NCI-H345 (cell line): ENCODE measurements at regions not wholly inside any gene's neighbourhood (a gene's known extent, or its start where the extent isn't known, plus 50 kb on each side); places are given as distances from the start of the nearest gene placed in this dataset.

Experiments used
- DNase-seq: peaks from one replicate; lab custom pipeline; 2025; lab: John Stamatoyannopoulos, UW

DNA sequence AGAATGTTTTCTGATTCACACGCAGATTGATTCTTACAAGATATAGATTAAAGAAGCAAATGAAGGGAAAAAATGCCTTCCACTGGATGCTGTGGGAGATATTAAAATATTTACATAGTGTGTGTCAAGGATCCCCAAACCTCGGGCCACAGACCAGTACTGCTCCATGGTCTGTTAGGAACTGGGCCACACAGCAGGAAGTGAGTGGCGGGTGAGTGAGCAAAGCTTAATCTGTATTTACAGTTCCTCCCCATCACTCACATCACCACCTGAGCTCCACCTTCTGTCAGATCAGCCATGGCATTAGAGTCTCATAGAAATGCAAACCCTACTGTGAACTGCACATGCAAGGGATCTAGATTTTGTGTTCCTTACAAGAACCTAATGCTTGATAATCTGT, 552.6 kb upstream of the GOLIM4 start:
- DNase-seq = no peak

DNA sequence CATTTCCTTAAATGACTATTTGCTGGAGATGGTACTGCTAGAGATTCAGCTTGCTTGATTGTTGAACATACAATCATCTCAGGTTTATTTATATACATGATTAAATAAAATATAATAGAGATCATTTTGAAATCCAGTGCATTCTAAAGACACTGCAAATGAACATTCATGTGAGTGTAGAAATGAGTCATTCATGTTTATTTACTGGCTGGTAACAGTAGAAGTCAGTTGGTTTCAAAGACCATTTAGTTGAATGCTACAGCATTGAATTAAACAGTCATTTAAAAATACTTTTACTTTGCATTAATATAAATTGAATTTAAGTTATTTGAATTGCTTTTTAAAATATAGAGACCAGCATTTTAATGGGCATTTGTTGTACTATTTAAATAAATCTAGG, 551.9 kb upstream of the GOLIM4 start:
- DNase-seq = no peak

DNA sequence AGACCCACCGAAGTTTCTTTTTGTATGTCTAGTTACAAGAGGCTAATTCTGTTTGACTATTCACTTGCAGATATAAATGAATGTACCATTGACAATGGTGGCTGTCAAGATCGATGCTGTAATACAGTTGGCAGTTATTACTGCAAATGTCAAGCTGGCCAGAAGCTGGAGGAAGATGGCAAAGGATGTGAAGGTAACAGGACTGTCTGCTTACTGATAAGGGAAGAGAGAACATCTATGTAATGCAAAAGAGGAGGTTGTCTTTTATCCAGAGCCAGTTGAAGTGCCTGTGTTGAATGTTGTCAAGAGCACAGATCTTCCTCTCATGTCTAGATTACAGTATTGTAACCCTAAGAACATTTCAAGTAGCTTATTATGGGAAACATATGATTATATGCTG, 549.5 kb upstream of the GOLIM4 start:
- no peak for DNase-seq

DNA sequence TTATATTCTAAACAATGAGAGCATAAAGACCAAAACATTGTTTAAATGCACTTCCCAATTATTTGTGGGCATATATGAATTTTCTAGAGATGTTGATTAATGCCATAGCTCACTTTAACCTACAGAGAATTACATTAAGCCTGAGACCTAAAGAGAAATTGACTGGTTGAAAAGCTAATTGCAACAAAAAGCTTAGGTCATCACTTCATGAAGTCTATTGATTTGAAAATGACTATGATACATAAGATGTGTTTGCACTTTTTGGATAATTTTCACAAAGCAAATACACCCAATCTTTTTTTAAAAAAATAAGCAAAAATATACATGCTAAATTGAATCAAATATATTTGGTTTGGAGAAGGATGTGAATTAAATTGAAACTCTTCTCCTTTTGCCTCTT, 532.8 kb upstream of the GOLIM4 start:
- DNase-seq = no peak

DNA sequence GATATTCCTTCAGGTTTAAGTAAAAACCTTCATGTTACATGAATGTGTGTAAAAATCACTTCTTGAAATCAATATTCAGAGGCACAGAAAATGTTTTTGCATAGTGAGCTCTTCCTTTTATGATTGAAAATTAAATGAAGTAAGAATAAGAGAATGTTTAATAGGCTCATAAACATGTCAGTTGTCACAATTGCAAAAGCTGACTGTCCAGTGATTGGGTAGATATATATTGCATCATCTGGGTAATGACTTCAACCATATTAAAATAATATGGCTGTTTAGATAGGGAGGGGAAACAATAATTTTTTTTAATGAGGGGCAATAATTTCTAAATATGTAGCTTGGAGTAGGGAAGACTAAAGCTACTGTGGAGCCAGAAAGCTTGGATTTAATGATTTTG, 529.8 kb upstream of the GOLIM4 start:
- no peak for DNase-seq

- DNase-seq = no peak
Measured at GRCh38 chr3:168624892-168625448, 529.2 kb upstream of the GOLIM4 start.

- no peak for DNase-seq
Measured at GRCh38 chr3:168624195-168624594, 528.5 kb upstream of the GOLIM4 start.

GRCh38 chr3:168622795-168623194, 527.1 kb upstream of the GOLIM4 start:
- DNase-seq = no peak

DNA sequence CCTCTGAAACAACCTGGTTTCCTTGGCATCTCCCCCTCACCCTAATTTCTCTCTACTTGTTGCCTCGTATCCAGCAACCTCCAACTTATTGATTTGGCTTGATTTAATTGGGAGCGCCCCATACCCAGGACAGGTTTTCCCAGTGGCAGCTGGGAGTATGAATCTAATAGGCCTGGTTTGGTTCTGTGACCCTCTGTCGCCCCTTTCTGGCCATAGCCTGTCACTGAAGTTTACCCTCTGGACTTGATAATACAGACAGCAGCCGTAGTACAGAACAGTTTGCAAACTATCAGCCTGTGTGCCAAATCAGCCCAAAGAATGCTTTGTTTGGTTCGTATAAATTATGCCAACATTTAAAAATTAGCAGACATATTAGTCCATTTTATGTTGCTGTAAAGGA, 525.1 kb upstream of the GOLIM4 start:
- no peak for DNase-seq

DNA sequence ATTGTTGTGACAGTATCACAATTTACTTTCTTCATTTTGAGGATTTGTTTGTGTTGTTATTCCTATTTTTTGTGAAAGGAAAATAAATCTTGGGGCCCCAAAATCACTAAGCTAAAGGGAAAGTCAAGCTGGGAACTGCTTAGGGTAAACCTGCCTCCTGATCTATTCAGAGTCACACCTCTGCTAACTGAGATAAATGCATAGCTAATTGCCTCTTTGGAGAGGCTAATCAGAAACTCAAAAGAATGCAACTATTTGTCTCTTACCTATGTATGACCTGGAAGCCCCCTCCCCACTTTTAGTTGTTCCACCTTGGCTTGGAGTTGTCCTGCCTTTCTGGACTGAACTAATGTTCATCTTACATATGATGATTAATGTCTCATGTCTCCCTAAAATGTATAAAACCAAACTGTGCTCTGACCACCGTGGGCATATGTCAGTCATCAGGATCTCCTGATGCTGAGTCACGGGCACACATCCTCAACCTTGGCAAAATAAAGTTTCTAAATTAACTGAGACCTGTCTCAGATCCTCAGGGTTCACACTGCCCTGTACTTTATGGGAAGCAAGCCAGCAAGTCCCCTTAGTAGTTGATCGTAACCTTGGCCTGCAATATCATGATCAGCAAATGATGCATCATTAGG, 523.2 kb upstream of the GOLIM4 start:
- DNase-seq = no peak

DNA sequence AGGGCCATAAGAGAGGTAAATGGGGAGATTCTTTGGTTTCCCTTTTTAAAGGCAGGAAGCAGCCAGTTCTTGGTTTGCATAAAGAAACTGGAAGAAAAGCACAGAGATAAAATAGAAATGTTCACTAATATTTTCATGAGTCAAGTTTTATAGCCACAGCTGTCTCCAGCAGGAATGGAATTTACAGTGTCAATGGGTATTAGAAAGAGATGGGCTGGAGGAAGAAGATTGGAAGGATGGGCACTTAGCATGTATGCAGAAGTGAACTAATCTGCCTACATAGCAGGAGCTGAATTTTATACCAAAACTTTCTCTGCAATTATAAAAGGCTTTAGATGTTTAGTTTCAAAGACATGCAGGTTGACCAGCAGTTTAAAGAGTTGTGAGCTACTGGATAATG, 521.9 kb upstream of the GOLIM4 start:
- DNase-seq = no peak

- no peak for DNase-seq
Measured at GRCh38 chr3:168616915-168617314, 521.2 kb upstream of the GOLIM4 start.

DNA sequence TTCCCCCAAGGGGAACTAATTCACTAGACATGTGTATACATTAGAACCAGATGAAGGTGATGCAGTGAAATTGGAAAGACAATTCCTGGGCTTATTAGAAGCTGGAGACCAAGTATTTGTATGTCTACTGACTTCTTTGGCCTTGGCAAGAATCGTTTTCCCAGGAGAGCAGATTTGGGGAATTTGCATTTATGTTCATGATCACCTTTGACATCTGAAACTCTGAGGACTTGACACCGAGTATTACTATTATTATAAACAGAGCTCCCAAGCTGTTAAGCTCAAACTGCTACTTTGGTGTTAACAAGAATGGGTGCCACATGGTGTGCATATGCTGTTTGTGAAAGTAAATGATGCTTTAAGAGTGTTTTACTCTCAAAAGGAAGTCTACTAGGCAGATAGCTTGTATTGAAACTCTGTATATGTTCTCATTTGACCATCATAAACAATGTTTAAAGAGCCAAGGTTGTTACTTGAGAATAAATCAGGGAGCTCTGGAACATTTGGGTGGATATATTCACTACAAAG, 519.8 kb upstream of the GOLIM4 start:
- DNase-seq = no peak

- DNase-seq = no peak
Measured at GRCh38 chr3:168613151-168613550, 517.4 kb upstream of the GOLIM4 start.

DNA sequence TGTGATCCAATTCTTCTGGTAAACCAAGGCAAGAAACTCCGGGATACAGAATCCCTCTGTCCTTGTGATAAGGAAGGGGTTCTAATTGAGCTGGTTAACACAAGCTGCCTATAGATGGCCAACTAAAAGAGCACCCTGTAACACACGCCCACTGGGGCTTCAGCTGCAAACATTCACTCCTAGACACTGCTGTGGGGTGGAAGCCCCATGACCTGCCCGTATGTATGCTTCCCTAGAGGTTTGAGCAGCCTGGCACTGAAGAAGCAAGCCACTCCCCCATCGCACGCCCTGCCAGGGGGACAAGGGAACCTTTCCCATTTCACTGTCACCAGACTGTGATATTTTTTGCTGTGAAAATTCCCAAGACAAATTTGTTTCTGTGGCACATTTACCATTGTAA, 516.9 kb upstream of the GOLIM4 start:
- no peak for DNase-seq

DNA sequence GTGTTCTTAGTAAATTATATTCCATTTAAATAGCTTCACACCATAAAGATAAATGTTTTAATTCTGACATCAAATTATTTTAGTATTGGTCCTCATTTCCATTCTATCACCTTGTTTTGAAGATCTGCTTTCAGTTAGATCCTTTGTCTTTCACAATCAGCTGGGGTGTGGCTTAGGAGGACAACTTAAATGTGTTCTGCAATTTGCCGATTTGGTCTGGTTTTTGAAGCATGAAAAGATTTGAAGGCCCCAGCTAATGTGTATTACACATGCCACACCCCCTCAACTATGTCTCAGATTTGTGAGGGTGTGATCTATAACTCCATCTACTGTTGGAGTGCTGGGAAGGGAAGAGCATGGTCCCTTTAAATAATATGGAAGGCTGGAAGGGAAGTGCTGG, 516.1 kb upstream of the GOLIM4 start:
- DNase-seq = no peak

GRCh38 chr3:168608926-168609325, 513.2 kb upstream of the GOLIM4 start:
- DNase-seq = no peak

DNA sequence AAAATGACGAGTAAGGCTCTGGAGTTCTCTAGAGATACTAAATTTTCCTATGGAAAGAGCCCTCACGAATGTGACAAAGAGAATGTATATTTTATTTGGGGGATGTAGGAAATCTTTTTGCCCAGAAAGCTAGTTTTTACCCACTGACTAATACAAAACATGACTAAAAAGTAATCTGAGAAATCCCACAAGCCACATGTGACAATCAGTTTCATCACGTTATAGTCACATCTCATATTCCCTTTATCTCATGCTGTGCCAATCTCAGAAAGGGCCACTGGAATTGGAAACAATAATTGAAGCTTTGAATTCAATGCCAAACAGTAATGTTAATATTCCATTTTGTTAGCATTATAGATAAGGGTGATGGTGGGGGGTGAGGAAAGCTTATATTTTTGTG, 509.0 kb upstream of the GOLIM4 start:
- DNase-seq = no peak

DNA sequence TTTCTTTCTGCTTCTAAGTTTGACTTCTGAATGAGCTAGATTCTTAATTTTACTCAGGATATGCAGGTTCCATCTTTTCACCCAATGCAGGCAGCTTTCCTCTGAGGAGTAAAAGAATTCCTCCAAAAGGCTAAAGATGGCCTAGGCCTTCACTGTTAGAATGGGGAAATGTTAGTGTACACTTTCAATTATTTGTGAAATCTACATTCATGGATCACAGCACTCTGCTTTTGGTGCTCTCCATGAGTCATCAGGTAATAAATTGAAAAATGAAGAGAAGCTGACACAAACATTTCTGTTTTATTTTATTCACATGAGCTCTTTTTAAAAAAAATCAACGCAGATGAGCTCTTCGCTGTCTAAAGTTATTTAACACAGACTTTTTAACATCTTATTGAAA, 502.5 kb upstream of the GOLIM4 start:
- DNase-seq = no peak

- no peak for DNase-seq
Measured at GRCh38 chr3:168596175-168596823, 500.6 kb upstream of the GOLIM4 start.

- DNase-seq = no peak
Measured at GRCh38 chr3:168591587-168591986, 495.9 kb upstream of the GOLIM4 start.

- DNase-seq = no peak
Measured at GRCh38 chr3:168589376-168589775, 493.7 kb upstream of the GOLIM4 start.

- DNase-seq = no peak
Measured at GRCh38 chr3:168585544-168585943, 489.8 kb upstream of the GOLIM4 start.

DNA sequence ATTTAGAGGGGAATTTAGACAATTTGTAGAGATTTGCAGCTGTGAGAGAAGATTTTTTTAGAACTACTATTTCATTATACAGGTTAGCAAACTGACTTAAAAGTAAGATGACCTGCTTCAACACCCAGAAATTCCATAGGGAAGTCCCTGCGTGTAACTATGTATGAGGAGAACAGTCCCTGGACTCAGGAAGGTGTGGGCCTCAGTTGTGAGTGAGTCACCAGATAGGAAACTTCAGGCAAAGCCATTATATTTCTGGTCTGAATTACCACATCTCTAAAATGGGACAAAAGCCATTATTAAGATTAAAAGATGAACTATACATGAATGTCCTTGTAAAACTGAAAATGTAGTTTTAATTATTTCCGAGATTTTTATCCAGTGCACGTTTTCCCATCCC, 488.3 kb upstream of the GOLIM4 start:
- DNase-seq = no peak
